Right lobe of liver (tissue), 6 donors: ENCODE measurements at regions not wholly inside any gene's neighbourhood (a gene's known extent, or its start where the extent isn't known, plus 50 kb on each side); places are given as distances from the start of the nearest gene placed in this dataset.

Experiments
- ATAC-seq, 4 donors: fragments of 200-7000 bp; cut with Tn5 transposase; one replicate each; pipeline ENCODE4 v1.9.1; 2020; ENCODE audit warnings: mild to moderate bottlenecking in 4 of 4, moderate library complexity in 4 of 4
- DNase-seq, 3 donors: peaks; one replicate each; pipeline ENCODE4 v3.0.0-alpha.2; 2020
- H3K27ac ChIP-seq, 3 donors: fragments of 200-600 bp; one replicate each; pipeline ENCODE4 v1.8.0; 2022
- H3K27me3 ChIP-seq, 2 donors: fragments of 200-600 bp; one replicate each; pipeline ENCODE4 v1.8.0; 2022
- H3K36me3 ChIP-seq, 4 donors: fragments of 200-600 bp; sonication (generic) in 1 of 4; one replicate each; pipeline versions ENCODE4 v1.5.1 to v1.8.0; 2017 to 2022; ENCODE audit warnings: control low read depth in 1 of 4
- H3K4me1 ChIP-seq, 4 donors: fragments of 200-600 bp; sonication (generic) in 1 of 4; one replicate each; pipeline versions ENCODE4 v1.5.1 to v1.8.0; 2017 to 2022; ENCODE audit warnings: control low read depth in 1 of 4
- H3K4me3 ChIP-seq, 3 donors: fragments of 200-600 bp; one replicate each; pipeline ENCODE4 v1.8.0; 2022
- H3K9me3 ChIP-seq, 4 donors: fragments of 200-600 bp; sonication (generic) in 1 of 4; one replicate each; pipeline versions ENCODE4 v1.5.1 to v1.8.0; 2017 to 2022; ENCODE audit warnings: control low read depth in 1 of 4
- POLR2A ChIP-seq: fragments of 450-650 bp; IDR thresholded peaks from one replicate; pipeline ENCODE4 v1.6.1; 2017; ENCODE audit warnings: antibody characterized with exemption, mild to moderate bottlenecking
- WGBS: methylation state at CpG from one replicate; pipeline ENCODE4 v1.1.6; 2018; ENCODE audit warnings: low coverage, low lambda C conversion rate; ENCODE audit not compliant: insufficient coverage; ENCODE audit errors: missing lambda C conversion rate; 5-methylcytosine and 5-hydroxymethylcytosine counted together
- intact Hi-C, 2 donors: fragments of 100-400 bp; cut with DNase I; formaldehyde crosslinking; loops; one replicate each; pipeline versions ENCODE4 v1.11.2 to v1.14.1; 2022
- TF ChIP-seq, protein P1 (sequence below), 4 donors: fragments of 200-600 bp in 3 of 4; fragments of 450-650 bp in 1 of 4; IDR thresholded peaks; one replicate each; pipeline versions ENCODE4 v1.5.1 to v1.8.0; 2016 to 2022; ENCODE audit warnings: antibody characterized with exemption in 4 of 4, mild to moderate bottlenecking in 2 of 4
- donor health status: DM: no; HTN: yes; CAD: no.
- donor health status: DM: no; HTN: no; CAD: no.
- donor health status: DM: no; HTN: no; CAD: no.
- donor health status: DM: no; HTN: yes; CAD: no.
- donor health status: DM: no; HTN: yes; CAD: no.

DNA sequence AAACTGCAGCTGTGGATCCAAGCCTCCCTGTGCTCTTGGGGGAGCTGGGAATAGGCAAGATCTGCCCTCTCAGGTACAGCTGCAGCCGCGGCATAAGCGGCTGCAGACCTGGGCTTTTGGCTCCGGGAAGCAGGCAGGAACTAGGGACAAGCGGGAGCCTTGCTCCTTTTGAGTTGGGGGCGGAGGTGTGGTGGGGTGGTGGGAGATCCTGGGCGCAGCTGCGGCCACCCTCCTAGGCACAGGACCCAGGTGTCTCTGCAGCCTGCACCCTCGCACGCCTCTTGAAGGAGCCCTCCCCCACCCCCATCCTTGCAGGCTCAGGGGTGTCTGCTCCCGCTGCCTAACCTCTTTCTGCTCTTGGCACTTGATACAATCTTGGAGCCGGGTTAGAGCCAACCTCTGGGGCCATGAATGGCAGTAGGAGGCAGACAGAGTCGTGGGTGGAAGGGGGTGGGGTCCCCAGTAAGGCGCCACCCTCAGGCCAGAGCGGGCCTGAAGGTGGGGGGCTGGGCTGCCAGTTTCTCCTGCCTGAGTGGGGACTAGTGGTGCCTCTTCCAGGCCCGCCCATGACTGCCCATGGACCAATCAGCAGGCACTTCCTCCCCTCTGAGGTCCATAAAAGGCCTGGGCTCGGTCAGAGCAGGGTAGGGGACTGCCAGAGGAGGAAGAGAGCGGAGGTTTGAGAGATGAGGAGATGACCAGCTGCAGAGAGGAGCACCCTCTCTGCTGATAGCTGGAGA is 267.6 kb upstream of the TNC start:
- DNase-seq = peak in 1 of 3 donors; percentile 36
- 53% methylated on average over 6 of the region's 18 CpGs for WGBS
- Histone ChIP-seq H3K27ac (no peak overlapping the region), H3K9me3 (no peaks in the 10 kb centered on the region), H3K36me3 (no peaks in the 10 kb centered on the region), H3K4me1 (no peaks in the 10 kb centered on the region), H3K27me3 (no peaks in the 10 kb centered on the region), H3K4me3 (no peak overlapping the region)
- peak in 1 of 4 donors; percentile 29 for ATAC-seq
- intact Hi-C loops = no loop called here
- no peak for TF ChIP-seq POLR2A
- TF ChIP-seq, protein P1, sequence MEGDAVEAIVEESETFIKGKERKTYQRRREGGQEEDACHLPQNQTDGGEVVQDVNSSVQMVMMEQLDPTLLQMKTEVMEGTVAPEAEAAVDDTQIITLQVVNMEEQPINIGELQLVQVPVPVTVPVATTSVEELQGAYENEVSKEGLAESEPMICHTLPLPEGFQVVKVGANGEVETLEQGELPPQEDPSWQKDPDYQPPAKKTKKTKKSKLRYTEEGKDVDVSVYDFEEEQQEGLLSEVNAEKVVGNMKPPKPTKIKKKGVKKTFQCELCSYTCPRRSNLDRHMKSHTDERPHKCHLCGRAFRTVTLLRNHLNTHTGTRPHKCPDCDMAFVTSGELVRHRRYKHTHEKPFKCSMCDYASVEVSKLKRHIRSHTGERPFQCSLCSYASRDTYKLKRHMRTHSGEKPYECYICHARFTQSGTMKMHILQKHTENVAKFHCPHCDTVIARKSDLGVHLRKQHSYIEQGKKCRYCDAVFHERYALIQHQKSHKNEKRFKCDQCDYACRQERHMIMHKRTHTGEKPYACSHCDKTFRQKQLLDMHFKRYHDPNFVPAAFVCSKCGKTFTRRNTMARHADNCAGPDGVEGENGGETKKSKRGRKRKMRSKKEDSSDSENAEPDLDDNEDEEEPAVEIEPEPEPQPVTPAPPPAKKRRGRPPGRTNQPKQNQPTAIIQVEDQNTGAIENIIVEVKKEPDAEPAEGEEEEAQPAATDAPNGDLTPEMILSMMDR (IDR thresholded peaks at IDR 0.05) = no peak

DNA sequence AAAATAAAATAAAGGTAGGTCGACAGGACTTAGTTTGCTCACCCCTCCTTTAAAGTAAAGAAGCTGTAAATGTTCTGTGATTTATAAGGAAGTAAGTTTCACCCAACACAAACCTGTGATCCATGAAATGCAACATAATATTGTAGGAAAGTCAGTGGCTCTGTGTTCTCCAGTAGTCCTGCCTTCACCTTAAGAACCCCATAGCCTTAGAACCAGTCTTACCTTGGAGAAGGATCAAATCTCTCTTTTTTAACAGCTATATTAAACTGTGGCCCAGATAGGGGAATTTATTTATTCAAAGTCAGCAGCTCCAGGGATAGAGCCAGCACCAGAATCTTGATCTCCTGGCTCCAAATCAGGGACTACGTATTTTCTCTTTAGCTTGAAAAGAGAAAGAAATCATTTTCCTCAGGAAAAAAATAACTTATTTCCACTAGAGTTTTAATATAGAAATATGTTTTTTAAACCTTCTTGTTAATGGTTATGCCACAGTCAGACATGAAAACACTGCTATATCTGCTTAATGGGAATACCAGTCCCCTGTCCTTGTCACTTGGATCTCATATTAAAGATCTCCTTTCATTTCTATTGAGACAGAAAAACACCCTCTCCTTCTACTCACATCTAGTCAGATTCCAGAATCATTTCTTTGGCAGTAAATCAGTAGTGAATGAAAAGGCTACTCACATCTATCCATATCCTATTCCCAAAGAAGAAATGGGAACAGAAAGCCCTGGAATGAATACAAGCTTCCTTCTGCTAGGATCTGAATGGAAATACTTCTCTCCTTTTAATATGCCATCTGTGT is 269.2 kb upstream of the TNC start:
- ATAC-seq = no peak
- H3K27ac ChIP-seq = no peak overlapping the region
- WGBS = 11% methylated on average over 2 of the region's 2 CpGs

DNA sequence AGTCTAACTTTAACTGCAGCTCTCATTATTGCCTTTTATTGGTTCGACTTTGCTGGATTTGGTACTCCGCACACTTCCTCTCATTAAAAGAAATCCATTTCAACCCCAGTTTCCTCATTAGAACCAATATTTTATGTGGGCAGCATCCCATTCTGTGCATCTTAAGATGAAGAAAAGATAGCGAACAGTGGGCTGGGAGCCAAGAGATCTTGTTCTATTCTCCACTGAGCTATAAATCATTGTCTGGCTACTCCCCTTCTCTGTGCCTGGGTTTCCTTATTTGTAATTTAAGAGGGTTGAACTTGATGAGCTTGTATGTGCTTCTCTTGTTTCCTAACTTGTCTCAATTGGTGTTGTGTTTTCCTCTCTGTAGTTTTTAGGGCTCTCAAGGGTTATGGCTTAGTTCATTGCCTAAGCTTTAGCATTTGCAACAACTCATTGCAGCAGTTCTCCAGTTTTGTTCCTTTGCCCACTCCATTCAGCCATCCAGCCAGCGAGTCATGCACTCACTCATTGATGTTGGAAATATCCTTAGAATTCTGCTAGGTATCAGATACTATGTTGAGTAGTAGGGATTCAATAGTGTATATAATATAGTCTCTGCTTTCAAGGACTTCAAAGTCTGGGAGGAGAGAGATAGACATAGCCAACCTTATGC is 273.3 kb upstream of the TNC start:
- no peak for DNase-seq
- 58% methylated on average over 4 of the region's 4 CpGs for WGBS
- no peak for ATAC-seq

More for the DNA sequence above, 269.2 kb upstream of the TNC start:
- Histone ChIP-seq H3K4me3 (no peak overlapping the region), H3K27me3 (no peaks in the 10 kb centered on the region), H3K4me1 (no peaks in the 10 kb centered on the region), H3K9me3 (no peaks in the 10 kb centered on the region), H3K36me3 (no peaks in the 10 kb centered on the region)
- DNase-seq = no peak
- no peak for TF ChIP-seq POLR2A
- TF ChIP-seq, protein P1 (IDR thresholded peaks at IDR 0.05) = no peak
- intact Hi-C loops = no loop called here

DNA sequence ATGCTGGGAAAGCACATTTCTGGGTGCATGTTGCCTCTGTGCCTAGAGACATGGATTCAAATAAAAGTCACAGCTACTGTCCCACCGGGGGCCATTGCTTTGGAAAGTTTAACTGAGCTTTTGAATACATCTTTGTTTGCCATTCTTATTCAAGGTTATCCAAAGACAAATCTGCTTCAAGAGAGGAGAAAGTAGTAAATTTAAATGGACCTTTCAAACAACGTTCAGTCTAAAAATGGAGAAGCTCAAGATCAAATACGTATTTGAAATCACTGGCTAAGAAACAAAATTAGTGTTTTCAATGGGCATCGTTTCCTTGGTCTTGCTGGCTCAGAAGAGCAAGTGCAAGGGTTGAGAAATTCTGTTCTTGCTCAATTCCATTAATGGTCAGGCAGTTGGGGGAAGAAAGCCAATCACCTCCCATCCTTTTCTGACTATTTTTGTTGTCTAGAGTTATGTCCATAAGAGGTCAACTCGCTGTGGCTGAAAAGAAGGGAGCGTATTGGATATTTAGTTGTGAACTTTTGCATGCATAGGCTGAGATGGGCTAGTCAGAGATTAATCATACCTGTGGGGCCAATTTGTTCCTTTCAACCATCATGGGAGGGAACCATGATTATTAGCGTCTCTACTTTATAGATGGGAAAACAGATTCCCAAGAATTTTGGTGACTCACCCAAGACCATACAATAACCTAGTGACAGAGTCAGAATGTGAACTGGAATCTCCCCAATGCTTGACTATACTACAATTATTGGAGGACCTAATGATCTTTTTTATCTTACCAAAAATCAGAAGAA is 276.2 kb upstream of the TNC start:
- Histone ChIP-seq H3K9me3 (no peaks in the 10 kb centered on the region), H3K27me3 (no peaks in the 10 kb centered on the region), H3K4me3 (no peak overlapping the region), H3K36me3 (no peaks in the 10 kb centered on the region), H3K27ac (no peak overlapping the region), H3K4me1 (no peaks in the 10 kb centered on the region)
- ATAC-seq (no peak), DNase-seq (no peak)
- TF ChIP-seq POLR2A = no peak
- intact Hi-C loops = no loop called here
- WGBS = 66% methylated on average over 7 of the region's 7 CpGs

More for the DNA sequence above, 273.3 kb upstream of the TNC start:
- Histone ChIP-seq H3K9me3 (no peaks in the 10 kb centered on the region), H3K36me3 (no peaks in the 10 kb centered on the region), H3K27ac (no peak overlapping the region), H3K27me3 (no peaks in the 10 kb centered on the region), H3K4me3 (no peak overlapping the region), H3K4me1 (no peaks in the 10 kb centered on the region)
- intact Hi-C loops = no loop called here
- no peak for TF ChIP-seq POLR2A
- TF ChIP-seq, protein P1 (IDR thresholded peaks at IDR 0.05) = no peak
